ENCODE measurements at regions not wholly inside any gene's neighbourhood (a gene's known extent, or its start where the extent isn't known, plus 50 kb on each side); places are given as distances from the start of the nearest gene placed in this dataset.

- no peak overlapping the region for H3K4me3 ChIP-seq
- no peak for DNase-seq
- TF ChIP-seq, protein P1, sequence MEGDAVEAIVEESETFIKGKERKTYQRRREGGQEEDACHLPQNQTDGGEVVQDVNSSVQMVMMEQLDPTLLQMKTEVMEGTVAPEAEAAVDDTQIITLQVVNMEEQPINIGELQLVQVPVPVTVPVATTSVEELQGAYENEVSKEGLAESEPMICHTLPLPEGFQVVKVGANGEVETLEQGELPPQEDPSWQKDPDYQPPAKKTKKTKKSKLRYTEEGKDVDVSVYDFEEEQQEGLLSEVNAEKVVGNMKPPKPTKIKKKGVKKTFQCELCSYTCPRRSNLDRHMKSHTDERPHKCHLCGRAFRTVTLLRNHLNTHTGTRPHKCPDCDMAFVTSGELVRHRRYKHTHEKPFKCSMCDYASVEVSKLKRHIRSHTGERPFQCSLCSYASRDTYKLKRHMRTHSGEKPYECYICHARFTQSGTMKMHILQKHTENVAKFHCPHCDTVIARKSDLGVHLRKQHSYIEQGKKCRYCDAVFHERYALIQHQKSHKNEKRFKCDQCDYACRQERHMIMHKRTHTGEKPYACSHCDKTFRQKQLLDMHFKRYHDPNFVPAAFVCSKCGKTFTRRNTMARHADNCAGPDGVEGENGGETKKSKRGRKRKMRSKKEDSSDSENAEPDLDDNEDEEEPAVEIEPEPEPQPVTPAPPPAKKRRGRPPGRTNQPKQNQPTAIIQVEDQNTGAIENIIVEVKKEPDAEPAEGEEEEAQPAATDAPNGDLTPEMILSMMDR (IDR thresholded peaks at IDR 0.05) = no peak
- TF ChIP-seq POLR2A (IDR thresholded peaks at IDR 0.05) = no peak
- no peaks in the 10 kb centered on the region for H3K9me3 ChIP-seq
- no peaks in the 10 kb centered on the region for H3K27me3 ChIP-seq
- no peaks in the 10 kb centered on the region for H3K4me1 ChIP-seq
- no peaks in the 10 kb centered on the region for H3K36me3 ChIP-seq
- peak overlapping the region in 1 of 2 donors; percentile 74 for H3K27ac ChIP-seq
- intact Hi-C loops (cut with DNase I; ENCODE audit: low total_unique reads) = no loop called here
Observed at GRCh38 chr9:87266697-87267096, 231.0 kb upstream of the DAPK1 start.

DNA sequence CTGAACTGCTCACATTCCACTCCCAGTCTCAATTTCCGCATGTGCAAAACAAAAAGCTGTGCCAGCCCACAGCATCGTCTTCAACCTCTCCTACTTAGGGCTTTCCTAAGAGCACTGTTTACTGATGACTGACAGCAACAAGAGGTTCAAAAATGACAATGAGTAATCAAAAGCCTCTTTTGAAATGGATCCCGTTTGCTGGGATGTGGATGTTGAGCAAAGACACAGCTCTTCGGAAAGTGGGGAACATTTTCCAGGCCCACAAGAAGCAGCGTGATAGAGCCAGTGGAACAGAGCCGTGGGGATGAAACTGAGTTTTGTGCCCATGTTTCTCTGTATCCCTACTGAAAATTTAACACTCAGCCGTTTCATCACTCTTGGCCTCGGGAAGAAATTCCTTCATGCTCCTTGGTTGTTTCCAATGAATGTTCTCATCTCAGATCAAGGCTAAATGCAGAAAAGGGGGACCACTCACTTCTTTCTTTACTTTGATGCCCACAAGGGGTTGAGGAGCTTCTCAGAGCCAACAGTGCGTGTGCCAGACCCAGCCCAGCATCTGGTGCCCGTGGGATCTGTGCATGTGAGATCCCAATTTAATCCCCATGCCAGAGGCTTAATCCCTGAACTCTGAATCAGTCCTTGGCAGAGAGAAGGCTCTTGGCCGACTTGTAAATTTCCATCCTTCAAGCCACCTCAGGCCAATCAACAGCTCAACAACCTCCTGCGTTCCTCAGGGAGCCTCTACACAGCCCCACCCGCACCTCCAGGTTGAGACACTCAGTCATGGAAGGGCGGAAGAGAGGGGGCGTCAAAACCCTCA lies 230.2 kb upstream of the DAPK1 start:
- peak overlapping the region; percentile 69 to 74 for H3K27ac ChIP-seq
- H3K4me1 ChIP-seq = no peaks in the 10 kb centered on the region
- TF ChIP-seq, protein P1 (IDR thresholded peaks at IDR 0.05) = no peak
- TF ChIP-seq POLR2A (IDR thresholded peaks at IDR 0.05) = no peak
- H3K36me3 ChIP-seq = no peaks in the 10 kb centered on the region
- H3K27me3 ChIP-seq = no peaks in the 10 kb centered on the region
- intact Hi-C loops (cut with DNase I; ENCODE audit: low total_unique reads) = no loop called here
- peak; percentile 47 to 62 for DNase-seq
- H3K4me3 ChIP-seq = no peak overlapping the region
- H3K9me3 ChIP-seq = no peaks in the 10 kb centered on the region

DNA sequence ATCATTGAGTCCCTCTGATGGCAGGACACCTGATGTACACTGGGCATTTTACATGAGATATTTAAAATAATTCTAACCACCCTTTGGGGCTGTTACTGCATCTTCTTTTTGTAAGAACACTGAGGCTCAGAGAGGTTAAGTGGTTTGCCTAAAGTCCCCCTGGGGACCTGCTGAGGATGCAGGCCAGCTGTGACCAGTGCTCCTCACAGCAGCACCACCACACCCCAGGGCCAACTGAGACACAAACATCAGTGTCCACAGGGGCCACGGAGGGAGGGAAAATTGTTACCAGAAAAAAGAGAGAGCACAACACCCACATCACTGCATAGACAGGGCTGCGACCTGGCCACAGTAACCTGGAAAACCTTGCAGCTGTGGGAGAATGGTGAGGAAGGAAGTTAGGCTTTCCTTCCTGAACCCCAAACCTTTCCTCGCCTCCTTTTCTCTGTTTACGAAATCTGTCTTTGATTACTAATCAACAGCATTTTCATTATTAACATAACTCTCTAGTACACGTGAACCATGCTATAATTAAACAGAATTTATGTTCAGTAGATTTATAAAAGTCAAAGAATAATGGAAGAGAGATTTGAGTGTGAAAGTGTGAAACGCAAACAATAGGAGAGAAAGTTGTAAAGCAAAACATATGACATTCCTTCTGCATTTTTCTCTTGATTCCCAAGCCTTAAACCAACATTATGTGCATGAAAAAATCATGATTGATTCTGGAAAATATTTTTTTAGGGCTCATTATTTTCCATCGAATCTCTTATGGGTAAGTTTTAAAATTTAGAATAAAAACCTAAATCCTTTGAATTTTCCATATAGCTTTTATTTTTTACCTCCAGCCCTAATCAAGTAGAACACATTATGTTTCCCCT lies 228.1 kb upstream of the DAPK1 start:
- no peaks in the 10 kb centered on the region for H3K9me3 ChIP-seq
- no peak overlapping the region for H3K4me3 ChIP-seq
- H3K4me1 ChIP-seq = no peaks in the 10 kb centered on the region
- H3K36me3 ChIP-seq = no peaks in the 10 kb centered on the region
- peak overlapping the region; percentile 25 to 44 for H3K27ac ChIP-seq
- intact Hi-C loops (cut with DNase I; ENCODE audit: low total_unique reads) = no loop called here
- no peak for TF ChIP-seq POLR2A (IDR thresholded peaks at IDR 0.05)
- TF ChIP-seq, protein P1 (IDR thresholded peaks at IDR 0.05) = no peak
- H3K27me3 ChIP-seq = no peaks in the 10 kb centered on the region
- DNase-seq = no peak

- Histone ChIP-seq H3K4me3 (no peak overlapping the region), H3K27me3 (no peaks in the 10 kb centered on the region), H3K4me1 (no peaks in the 10 kb centered on the region), H3K27ac (peak overlapping the region; percentile 25 to 44), H3K36me3 (no peaks in the 10 kb centered on the region), H3K9me3 (no peaks in the 10 kb centered on the region)
- peak; percentile 29 to 37 for DNase-seq
- TF ChIP-seq, protein P1 (IDR thresholded peaks at IDR 0.05) = no peak
- no peak for TF ChIP-seq POLR2A (IDR thresholded peaks at IDR 0.05)
- intact Hi-C loops (cut with DNase I; ENCODE audit: low total_unique reads) = no loop called here
Observed at GRCh38 chr9:87270221-87270847, 227.3 kb upstream of the DAPK1 start.
